Suprapubic skin (tissue), 3 donors: ENCODE measurements at regions not wholly inside any gene's neighbourhood (a gene's known extent, or its start where the extent isn't known, plus 50 kb on each side); places are given as distances from the start of the nearest gene placed in this dataset.

Experiments
- CTCF ChIP-seq, 2 donors: fragments of 200-600 bp in 1 of 2; fragments of 450-650 bp in 1 of 2; sonication (generic) in 1 of 2; IDR thresholded peaks; one replicate each; pipeline ENCODE4 v1.5.1; 2016 to 2019; ENCODE audit warnings: antibody characterized with exemption in 2 of 2, mild to moderate bottlenecking in 1 of 2, moderate library complexity in 1 of 2
- POLR2AphosphoS5 ChIP-seq, 3 donors: sonication (generic); formaldehyde crosslinking; IDR thresholded peaks; one replicate each; pipeline ENCODE4 v1.6.1; 2017; ENCODE audit warnings: antibody characterized with exemption in 3 of 3

- TF ChIP-seq POLR2AphosphoS5 (IDR thresholded peaks at IDR 0.05) (no peak), CTCF (IDR thresholded peaks at IDR 0.05) (no peak)
Observed at GRCh38 chr2:42979416-42979869, 187.1 kb upstream of the HAAO start.
